GM12878 (cell line): ENCODE measurements at regions not wholly inside any gene's neighbourhood (a gene's known extent, or its start where the extent isn't known, plus 50 kb on each side); places are given as distances from the start of the nearest gene placed in this dataset.

Source experiments
- ATAC-seq: fragments of 200-7000 bp; cut with Tn5 transposase; 3 replicates; pipeline ENCODE4 v1.9.1; 2020; ENCODE audit warnings: mild to moderate bottlenecking, moderate library complexity
- BruUV-seq: library from RNA; stranded (reverse); fragments of 400-500 nt; replicated peaks from 2 replicates; lab custom pipeline; 2021; lab: Mats Ljungman, UMichigan
- CTCF ChIA-PET: fragments of 300-600 bp; sonication (Branson Sonifier 250); formaldehyde crosslinking; extraction: SDS; loops from one replicate; lab custom pipeline; 2021; ENCODE audit warnings: inconsistent platforms; lab: Yijun Ruan, JAX
- POLR2A ChIA-PET: fragments of 350-600 bp; formaldehyde crosslinking; extraction: SDS; loops from one replicate; lab custom pipeline; 2021; ENCODE audit warnings: inconsistent platforms; lab: Charles Lee
- RAD21 ChIA-PET: fragments of 300-600 bp; sonication (Branson Sonifier 250); formaldehyde crosslinking; loops from one replicate; lab custom pipeline; 2023; ENCODE audit warnings: antibody characterized with exemption; ENCODE audit not compliant: unreplicated experiment; lab: Charles Lee
- SMC1A ChIA-PET: fragments of 300-600 bp; sonication (Branson Sonifier 250); formaldehyde crosslinking; loops from one replicate; lab custom pipeline; 2023; ENCODE audit not compliant: unreplicated experiment, uncharacterized antibody; lab: Charles Lee
- DNase-seq: peaks from one replicate; pipeline ENCODE4 v3.0.0-alpha.2; 2011; ENCODE audit warnings: low read depth, low spot score
- FAIRE-seq: peaks from 3 replicates; lab custom pipeline; 2011; peaks lifted over from hg19 to GRCh38; lab: Jason Lieb, UNC
- H2AFZ ChIP-seq: 2 replicates; pipeline ENCODE4 v1.6.0; 2011; ENCODE audit warnings: low read depth, low read length, control low read depth; ENCODE audit not compliant: control insufficient read depth
- H3K27ac ChIP-seq: 2 replicates; pipeline ENCODE4 v1.5.1; 2011; ENCODE audit warnings: control low read depth; ENCODE audit not compliant: control insufficient read depth, insufficient read depth
- H3K27me3 ChIP-seq, 2 experiments: replicated peaks in 1 of 2; 2 replicates each; pipeline versions ENCODE4 v1.6.0 to v1.6.1; 2011; ENCODE audit warnings: low read length in 1 of 2; ENCODE audit not compliant: control insufficient read depth in 2 of 2, insufficient read depth in 2 of 2
- H3K36me3 ChIP-seq, 2 experiments: 2 replicates each; pipeline ENCODE4 v1.5.1; 2011; ENCODE audit warnings: low read length in 1 of 2; ENCODE audit not compliant: control insufficient read depth in 2 of 2, insufficient read depth in 2 of 2
- H3K4me1 ChIP-seq: 2 replicates; pipeline ENCODE4 v1.6.1; 2011; ENCODE audit warnings: mild to moderate bottlenecking, low read length, moderate library complexity, mixed read lengths; ENCODE audit not compliant: control insufficient read depth, insufficient read depth
- H3K4me2 ChIP-seq: 2 replicates; pipeline ENCODE4 v1.6.0; 2011; ENCODE audit warnings: control low read depth; ENCODE audit not compliant: control insufficient read depth, insufficient read depth
- H3K4me3 ChIP-seq: fragments of 200-600 bp; sonication (generic); 2 replicates; pipeline ENCODE4 v1.5.1; 2016
- H3K79me2 ChIP-seq: 2 replicates; pipeline ENCODE4 v1.6.0; 2011; ENCODE audit warnings: low read length; ENCODE audit not compliant: control insufficient read depth, insufficient read depth
- H3K9ac ChIP-seq: 2 replicates; pipeline ENCODE4 v1.8.0; 2011; ENCODE audit warnings: low read length, control low read depth, mixed read lengths; ENCODE audit not compliant: control insufficient read depth, insufficient read depth
- H3K9me3 ChIP-seq: replicated peaks from 3 replicates; pipeline ENCODE4 v1.5.1; 2011; ENCODE audit warnings: mild to moderate bottlenecking, low read length; ENCODE audit not compliant: control insufficient read depth, insufficient read depth
- H4K20me1 ChIP-seq: 2 replicates; pipeline ENCODE4 v1.6.0; 2011; ENCODE audit not compliant: control insufficient read depth, insufficient read depth
- EP300 ChIP-seq, 2 experiments: fragments of 150-350 bp in 1 of 2; IDR thresholded peaks; 2 replicates each; pipeline ENCODE4 v1.6.1; 2011 to 2012; ENCODE audit warnings: low read depth in 2 of 2, low read length in 2 of 2, borderline replicate concordance in 1 of 2, improper control_type of control experiment in 1 of 2, inconsistent platforms in 1 of 2; ENCODE audit not compliant: control insufficient read depth in 1 of 2
- MEF2B ChIP-seq: fragments of 450-650 bp; IDR thresholded peaks from 2 replicates; pipeline ENCODE4 v1.6.1; 2018; ENCODE audit warnings: mild to moderate bottlenecking, moderate library complexity; ENCODE audit not compliant: partially characterized antibody, poor library complexity, severe bottlenecking
- RELB ChIP-seq: fragments of 450-650 bp; IDR thresholded peaks from 2 replicates; pipeline ENCODE4 v1.6.1; 2017; ENCODE audit warnings: low read depth, mild to moderate bottlenecking, moderate library complexity
- YBX1 ChIP-seq: fragments of 450-650 bp; IDR thresholded peaks from 2 replicates; pipeline ENCODE4 v1.6.1; 2016; ENCODE audit warnings: antibody characterized with exemption
- ZBTB4 ChIP-seq: fragments of 450-650 bp; formaldehyde crosslinking; IDR thresholded peaks from 2 replicates; pipeline ENCODE4 v1.4.0; 2022; ENCODE audit warnings: mild to moderate bottlenecking, moderate library complexity
- ZZZ3 ChIP-seq: IDR thresholded peaks from 2 replicates; pipeline ENCODE4 v1.6.1; 2011; ENCODE audit warnings: low read depth; ENCODE audit not compliant: control insufficient read depth, insufficient read length
- WGBS: methylation state at CpG from one replicate; pipeline ENCODE4 v1.1.6; 2016; ENCODE audit warnings: low lambda C conversion rate; ENCODE audit not compliant: insufficient replicate concordance, insufficient coverage; ENCODE audit errors: missing lambda C conversion rate; 5-methylcytosine and 5-hydroxymethylcytosine counted together
- in situ Hi-C: fragments of 300-500 bp; cut with MboI; formaldehyde crosslinking; loops from 9 replicates; pipeline ENCODE4 v1.14.3; 2018; ENCODE audit warnings: mixed read lengths
- intact Hi-C: fragments of 100-400 bp; cut with micrococcal nuclease; formaldehyde crosslinking; loops from one replicate; pipeline ENCODE4 v1.14.2; 2022; ENCODE audit not compliant: unreplicated experiment
- TF ChIP-seq, protein P1 (sequence below): fragments of 450-650 bp; IDR thresholded peaks from 2 replicates; pipeline ENCODE4 v1.6.1; 2017; ENCODE audit warnings: mild to moderate bottlenecking, moderate library complexity
- TF ChIP-seq, protein P2 (sequence below): fragments of 150-350 bp; IDR thresholded peaks from 2 replicates; pipeline ENCODE4 v1.6.1; 2016; ENCODE audit warnings: low read depth, low read length

DNA sequence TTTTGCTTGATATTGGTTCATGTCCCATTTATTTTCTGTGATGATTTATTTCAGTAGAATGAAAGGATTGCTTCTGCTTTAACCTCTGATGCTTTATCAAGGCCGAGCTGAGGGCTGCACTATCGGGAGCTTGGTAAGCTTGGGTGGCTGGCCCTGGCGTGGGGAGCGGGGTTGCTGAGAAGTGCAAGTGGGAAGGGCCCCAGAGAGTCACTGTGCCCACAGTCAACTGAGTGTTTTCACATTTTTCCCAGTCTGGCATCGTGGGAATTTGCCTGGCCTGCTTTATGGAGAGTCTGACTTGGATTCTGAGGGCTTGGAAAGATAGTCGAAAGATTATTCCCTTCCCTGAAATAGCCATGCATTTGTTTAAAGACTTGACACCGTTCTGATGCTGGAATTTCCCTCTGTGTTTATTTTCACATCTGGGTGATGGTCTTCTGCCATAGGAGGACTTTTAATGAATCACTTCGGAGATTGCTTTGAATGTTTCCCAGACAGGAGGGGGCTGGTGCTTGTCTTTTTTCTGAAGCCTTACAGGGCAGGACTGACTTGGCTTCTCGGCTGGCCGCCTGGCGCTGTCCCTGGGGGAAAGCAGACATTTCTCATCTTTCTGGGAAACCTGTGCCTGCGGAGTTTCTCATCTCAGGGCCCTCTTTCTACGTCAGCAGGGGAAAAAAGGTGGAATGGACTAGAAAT lies 139.0 kb downstream of the BOD1 start (continued):
- TF ChIP-seq RELB, result no peak

- Histone ChIP-seq H3K79me2 (no peaks in the 10 kb centered on the region), H3K36me3 (no peaks in the 10 kb centered on the region), H4K20me1 (no peaks in the 10 kb centered on the region), H3K9ac (no peak overlapping the region), H2AFZ (no peak overlapping the region), H3K27ac (no peak overlapping the region), H3K27me3 (peaks cover 0 to 3% of the 10 kb centered on the region in 2 experiments; a peak in 2 of 4 replicates), H3K9me3 (no peaks in the 10 kb centered on the region), H3K4me3 (no peak overlapping the region), H3K4me1 (no peaks in the 10 kb centered on the region), H3K4me2 (no peak overlapping the region)
- CTCF ChIA-PET, result no interaction called here
- BruUV-seq, result no TSS peak
- WGBS, result 2% methylated on average over 2 of the region's 2 CpGs
- SMC1A ChIA-PET, result no interaction called here
- FAIRE-seq, result no peak
- intact Hi-C loops, result no loop called here
- RAD21 ChIA-PET, result no interaction called here
- ATAC-seq, result no peak
- no peak for DNase-seq
- POLR2A ChIA-PET, result no interaction called here
- in situ Hi-C loops, result no loop called here
- TF ChIP-seq, protein P1, sequence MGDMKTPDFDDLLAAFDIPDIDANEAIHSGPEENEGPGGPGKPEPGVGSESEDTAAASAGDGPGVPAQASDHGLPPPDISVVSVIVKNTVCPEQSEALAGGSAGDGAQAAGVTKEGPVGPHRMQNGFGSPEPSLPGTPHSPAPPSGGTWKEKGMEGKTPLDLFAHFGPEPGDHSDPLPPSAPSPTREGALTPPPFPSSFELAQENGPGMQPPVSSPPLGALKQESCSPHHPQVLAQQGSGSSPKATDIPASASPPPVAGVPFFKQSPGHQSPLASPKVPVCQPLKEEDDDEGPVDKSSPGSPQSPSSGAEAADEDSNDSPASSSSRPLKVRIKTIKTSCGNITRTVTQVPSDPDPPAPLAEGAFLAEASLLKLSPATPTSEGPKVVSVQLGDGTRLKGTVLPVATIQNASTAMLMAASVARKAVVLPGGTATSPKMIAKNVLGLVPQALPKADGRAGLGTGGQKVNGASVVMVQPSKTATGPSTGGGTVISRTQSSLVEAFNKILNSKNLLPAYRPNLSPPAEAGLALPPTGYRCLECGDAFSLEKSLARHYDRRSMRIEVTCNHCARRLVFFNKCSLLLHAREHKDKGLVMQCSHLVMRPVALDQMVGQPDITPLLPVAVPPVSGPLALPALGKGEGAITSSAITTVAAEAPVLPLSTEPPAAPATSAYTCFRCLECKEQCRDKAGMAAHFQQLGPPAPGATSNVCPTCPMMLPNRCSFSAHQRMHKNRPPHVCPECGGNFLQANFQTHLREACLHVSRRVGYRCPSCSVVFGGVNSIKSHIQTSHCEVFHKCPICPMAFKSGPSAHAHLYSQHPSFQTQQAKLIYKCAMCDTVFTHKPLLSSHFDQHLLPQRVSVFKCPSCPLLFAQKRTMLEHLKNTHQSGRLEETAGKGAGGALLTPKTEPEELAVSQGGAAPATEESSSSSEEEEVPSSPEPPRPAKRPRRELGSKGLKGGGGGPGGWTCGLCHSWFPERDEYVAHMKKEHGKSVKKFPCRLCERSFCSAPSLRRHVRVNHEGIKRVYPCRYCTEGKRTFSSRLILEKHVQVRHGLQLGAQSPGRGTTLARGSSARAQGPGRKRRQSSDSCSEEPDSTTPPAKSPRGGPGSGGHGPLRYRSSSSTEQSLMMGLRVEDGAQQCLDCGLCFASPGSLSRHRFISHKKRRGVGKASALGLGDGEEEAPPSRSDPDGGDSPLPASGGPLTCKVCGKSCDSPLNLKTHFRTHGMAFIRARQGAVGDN, result no peak
- TF ChIP-seq EP300 (IDR thresholded peaks at IDR 0.05; ENCODE audit: borderline replicate concordance in 1 of 2, control insufficient read depth in 1 of 2, low read depth in 2 of 2, low read length in 2 of 2) (no peak), MEF2B (no peak), ZZZ3 (no peak), ZBTB4 (CRISPR knock-in tag) (no peak), YBX1 (no peak)
- TF ChIP-seq, protein P2, sequence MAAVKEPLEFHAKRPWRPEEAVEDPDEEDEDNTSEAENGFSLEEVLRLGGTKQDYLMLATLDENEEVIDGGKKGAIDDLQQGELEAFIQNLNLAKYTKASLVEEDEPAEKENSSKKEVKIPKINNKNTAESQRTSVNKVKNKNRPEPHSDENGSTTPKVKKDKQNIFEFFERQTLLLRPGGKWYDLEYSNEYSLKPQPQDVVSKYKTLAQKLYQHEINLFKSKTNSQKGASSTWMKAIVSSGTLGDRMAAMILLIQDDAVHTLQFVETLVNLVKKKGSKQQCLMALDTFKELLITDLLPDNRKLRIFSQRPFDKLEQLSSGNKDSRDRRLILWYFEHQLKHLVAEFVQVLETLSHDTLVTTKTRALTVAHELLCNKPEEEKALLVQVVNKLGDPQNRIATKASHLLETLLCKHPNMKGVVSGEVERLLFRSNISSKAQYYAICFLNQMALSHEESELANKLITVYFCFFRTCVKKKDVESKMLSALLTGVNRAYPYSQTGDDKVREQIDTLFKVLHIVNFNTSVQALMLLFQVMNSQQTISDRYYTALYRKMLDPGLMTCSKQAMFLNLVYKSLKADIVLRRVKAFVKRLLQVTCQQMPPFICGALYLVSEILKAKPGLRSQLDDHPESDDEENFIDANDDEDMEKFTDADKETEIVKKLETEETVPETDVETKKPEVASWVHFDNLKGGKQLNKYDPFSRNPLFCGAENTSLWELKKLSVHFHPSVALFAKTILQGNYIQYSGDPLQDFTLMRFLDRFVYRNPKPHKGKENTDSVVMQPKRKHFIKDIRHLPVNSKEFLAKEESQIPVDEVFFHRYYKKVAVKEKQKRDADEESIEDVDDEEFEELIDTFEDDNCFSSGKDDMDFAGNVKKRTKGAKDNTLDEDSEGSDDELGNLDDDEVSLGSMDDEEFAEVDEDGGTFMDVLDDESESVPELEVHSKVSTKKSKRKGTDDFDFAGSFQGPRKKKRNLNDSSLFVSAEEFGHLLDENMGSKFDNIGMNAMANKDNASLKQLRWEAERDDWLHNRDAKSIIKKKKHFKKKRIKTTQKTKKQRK, result no peak
These were observed 140.7 kb downstream of the BOD1 start for GRCh38 chr5:173475780-173476179.
